WTC11 (cell line): ENCODE measurements at regions not wholly inside any gene's neighbourhood (a gene's known extent, or its start where the extent isn't known, plus 50 kb on each side); places are given as distances from the start of the nearest gene placed in this dataset.
A peak's percentile ranks its signal among the peaks of the same experiment; 100 is the strongest.

Experiments used
- ATAC-seq: fragments of 200-7000 bp; cut with Tn5 transposase; 2 replicates; pipeline ENCODE4 v1.10.0; 2021; ENCODE audit warnings: mild to moderate bottlenecking, moderate library complexity
- CTCF ChIA-PET: fragments of 300-600 bp; sonication (Branson Sonifier 250); formaldehyde crosslinking; loops from one replicate; lab custom pipeline; 2021; ENCODE audit warnings: antibody characterized with exemption; lab: Charles Lee
- POLR2A ChIA-PET: fragments of 350-600 bp; sonication (Branson Sonifier 250); formaldehyde crosslinking; loops from one replicate; lab custom pipeline; 2021; ENCODE audit warnings: antibody characterized with exemption; lab: Charles Lee
- DNase-seq: peaks from one replicate; pipeline ENCODE4 v3.0.0; 2021; ENCODE audit warnings: low spot score
- H3K27ac Mint-ChIP-seq: 2 replicates; pipeline ENCODE4 v1.8.0; 2021; ENCODE audit warnings: mixed read lengths
- H3K27me3 Mint-ChIP-seq: 2 replicates; pipeline ENCODE4 v1.8.0; 2021; ENCODE audit warnings: low read depth, mild to moderate bottlenecking, moderate library complexity, mixed read lengths
- H3K36me3 Mint-ChIP-seq: 2 replicates; pipeline ENCODE4 v1.8.0; 2021; ENCODE audit warnings: mixed read lengths
- H3K4me1 Mint-ChIP-seq: 2 replicates; pipeline ENCODE4 v1.8.0; 2022; ENCODE audit warnings: mixed read lengths
- H3K4me3 Mint-ChIP-seq: 2 replicates; pipeline ENCODE4 v1.8.0; 2021; ENCODE audit warnings: mild to moderate bottlenecking, moderate library complexity, mixed read lengths
- H3K9me3 Mint-ChIP-seq: 2 replicates; pipeline ENCODE4 v1.8.0; 2021; ENCODE audit warnings: mixed read lengths
- ATF1 ChIP-seq: sonication (generic); formaldehyde crosslinking; IDR thresholded peaks from 2 replicates; pipeline ENCODE4 v1.8.1; 2023; ENCODE audit warnings: mild to moderate bottlenecking, moderate library complexity, missing genetic modification reagents
- ELF4 ChIP-seq: sonication (generic); formaldehyde crosslinking; IDR thresholded peaks from 2 replicates; pipeline ENCODE4 v1.8.1; 2022; ENCODE audit warnings: low read depth, mild to moderate bottlenecking, moderate library complexity, missing genetic modification reagents
- ESRRA ChIP-seq: sonication (generic); formaldehyde crosslinking; IDR thresholded peaks from 2 replicates; pipeline ENCODE4 v1.8.1; 2022; ENCODE audit warnings: mild to moderate bottlenecking, missing genetic modification reagents, borderline replicate concordance
- FOXJ3 ChIP-seq: sonication (generic); formaldehyde crosslinking; IDR thresholded peaks from 2 replicates; pipeline ENCODE4 v1.9.0; 2021; ENCODE audit warnings: missing genetic modification reagents, mild to moderate bottlenecking, borderline replicate concordance
- GTF2I ChIP-seq: fragments of 250-450 bp; sonication (Bioruptor Pico); conservative IDR thresholded peaks from 2 replicates; pipeline ENCODE4 v1.4.0; 2021; ENCODE audit warnings: mild to moderate bottlenecking
- IRF2 ChIP-seq: sonication (generic); formaldehyde crosslinking; IDR thresholded peaks from 2 replicates; pipeline ENCODE4 v1.8.0; 2022; ENCODE audit warnings: low read depth, missing genetic modification reagents, borderline replicate concordance
- NFE2L1 ChIP-seq: sonication (generic); formaldehyde crosslinking; IDR thresholded peaks from 2 replicates; pipeline ENCODE4 v1.8.1; 2023; ENCODE audit warnings: missing genetic modification reagents
- NR1H2 ChIP-seq: sonication (generic); formaldehyde crosslinking; IDR thresholded peaks from 2 replicates; pipeline ENCODE4 v1.9.0; 2021; ENCODE audit warnings: mild to moderate bottlenecking, moderate library complexity, missing genetic modification reagents
- NR2C2 ChIP-seq: sonication (generic); formaldehyde crosslinking; IDR thresholded peaks from 2 replicates; pipeline ENCODE4 v1.8.0; 2022; ENCODE audit warnings: mild to moderate bottlenecking, missing genetic modification reagents
- PRRX2 ChIP-seq: fragments of 250-450 bp; sonication (Bioruptor Pico); IDR thresholded peaks from 2 replicates; pipeline ENCODE4 v1.8.0; 2021; ENCODE audit warnings: mild to moderate bottlenecking
- SP1 ChIP-seq: sonication (generic); formaldehyde crosslinking; conservative IDR thresholded peaks from 2 replicates; pipeline ENCODE4 v1.8.1; 2022; ENCODE audit warnings: missing genetic modification reagents
- TEAD1 ChIP-seq: sonication (generic); formaldehyde crosslinking; IDR thresholded peaks from 2 replicates; pipeline ENCODE4 v1.8.0; 2022; ENCODE audit warnings: mild to moderate bottlenecking, missing genetic modification reagents
- ZNF219 ChIP-seq: sonication (generic); formaldehyde crosslinking; IDR thresholded peaks from 2 replicates; pipeline ENCODE4 v1.8.0; 2023; ENCODE audit warnings: missing genetic modification reagents, mild to moderate bottlenecking, borderline replicate concordance
- ZNF232 ChIP-seq: sonication (generic); formaldehyde crosslinking; IDR thresholded peaks from 2 replicates; pipeline ENCODE4 v1.8.0; 2022; ENCODE audit warnings: mild to moderate bottlenecking, missing genetic modification reagents
- ZNF317 ChIP-seq: sonication (generic); formaldehyde crosslinking; IDR thresholded peaks from 2 replicates; pipeline ENCODE4 v1.8.1; 2023; ENCODE audit warnings: low read depth, mild to moderate bottlenecking, moderate library complexity, missing genetic modification reagents, borderline replicate concordance
- ZNF416 ChIP-seq: fragments of 250-450 bp; sonication (Bioruptor Pico); IDR thresholded peaks from 2 replicates; pipeline ENCODE4 v1.9.0; 2021; ENCODE audit warnings: mild to moderate bottlenecking, inconsistent platforms
- ZNF423 ChIP-seq: fragments of 250-450 bp; sonication (Bioruptor Pico); IDR thresholded peaks from 2 replicates; pipeline ENCODE4 v2.1.2; 2022; ENCODE audit warnings: mild to moderate bottlenecking, moderate library complexity
- ZNF671 ChIP-seq: fragments of 250-450 bp; sonication (Bioruptor Pico); IDR thresholded peaks from 2 replicates; pipeline ENCODE4 v1.8.0; 2021; ENCODE audit warnings: mild to moderate bottlenecking
- TF ChIP-seq, protein P1 (sequence below): fragments of 250-450 bp; sonication (Bioruptor Pico); IDR thresholded peaks from 2 replicates; pipeline ENCODE4 v1.9.0; 2021; ENCODE audit warnings: moderate library complexity, mild to moderate bottlenecking, inconsistent platforms, borderline replicate concordance
- TF ChIP-seq, protein P2 (sequence below): sonication (generic); formaldehyde crosslinking; conservative IDR thresholded peaks from 2 replicates; pipeline ENCODE4 v1.8.1; 2022; ENCODE audit warnings: mild to moderate bottlenecking, missing genetic modification reagents
- TF ChIP-seq, protein P3 (sequence below): sonication (generic); formaldehyde crosslinking; IDR thresholded peaks from 2 replicates; pipeline ENCODE4 v1.8.0; 2023; ENCODE audit warnings: missing genetic modification reagents, mild to moderate bottlenecking, borderline replicate concordance
- TF ChIP-seq, protein P4 (sequence below): sonication (generic); formaldehyde crosslinking; conservative IDR thresholded peaks from 2 replicates; pipeline ENCODE4 v1.8.1; 2023; ENCODE audit warnings: mild to moderate bottlenecking, low read depth, missing genetic modification reagents, moderate library complexity
- TF ChIP-seq, protein P5 (sequence below): sonication (generic); formaldehyde crosslinking; IDR thresholded peaks from 2 replicates; pipeline ENCODE4 v1.8.0; 2022; ENCODE audit warnings: mild to moderate bottlenecking, missing genetic modification reagents

DNA sequence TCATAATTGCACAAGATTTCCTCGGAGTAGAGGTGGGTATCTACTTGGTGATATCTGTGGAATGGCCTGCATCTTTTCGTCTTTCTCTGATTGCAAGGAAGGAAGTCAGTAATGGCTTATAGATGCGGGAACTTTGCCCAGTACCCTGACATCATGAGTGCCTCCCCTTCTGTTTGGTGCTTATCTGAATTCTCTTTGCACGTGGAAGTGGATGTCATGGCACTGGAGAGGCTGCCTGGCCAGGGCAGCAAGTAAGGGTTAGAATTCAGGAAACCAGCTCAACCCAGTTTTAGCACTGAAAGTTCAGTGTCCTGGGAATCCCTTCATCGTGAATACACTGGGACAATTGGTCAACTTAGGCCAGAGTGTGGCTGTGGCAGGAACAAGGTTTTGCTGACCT lies 83.5 kb upstream of the RAPGEF2 start:
- Mint-ChIP-seq H3K27ac (0 out of 2 replicates have a peak overlapping the region, but pooled peaks have one; percentile 3), H3K4me3 (no peak overlapping the region), H3K4me1 (peaks cover 71% of the 10 kb centered on the region), H3K27me3 (peaks cover 9% of the 10 kb centered on the region; the same call in 1 of the 2 replicates), H3K36me3 (no peaks in the 10 kb centered on the region), H3K9me3 (no peaks in the 10 kb centered on the region)
- CTCF ChIA-PET: interaction anchor here (0.6 kb wide), 1 partner anchor 264 kb away, joined by 4 read pairs; no protein-coding TSS in a partner anchor
- TF ChIP-seq ZNF317 (CRISPR knock-in tag) (no peak), ESRRA (CRISPR knock-in tag) (no peak), NR1H2 (CRISPR knock-in tag) (no peak), ZNF232 (CRISPR knock-in tag) (no peak), IRF2 (no peak), ZNF671 (CRISPR knock-in tag) (no peak), ATF1 (no peak), PRRX2 (CRISPR knock-in tag) (no peak), ZNF219 (CRISPR knock-in tag) (no peak), NR2C2 (CRISPR knock-in tag) (no peak), GTF2I (no peak), NFE2L1 (CRISPR knock-in tag) (no peak), ELF4 (CRISPR knock-in tag) (no peak)
- TF ChIP-seq, protein P1, sequence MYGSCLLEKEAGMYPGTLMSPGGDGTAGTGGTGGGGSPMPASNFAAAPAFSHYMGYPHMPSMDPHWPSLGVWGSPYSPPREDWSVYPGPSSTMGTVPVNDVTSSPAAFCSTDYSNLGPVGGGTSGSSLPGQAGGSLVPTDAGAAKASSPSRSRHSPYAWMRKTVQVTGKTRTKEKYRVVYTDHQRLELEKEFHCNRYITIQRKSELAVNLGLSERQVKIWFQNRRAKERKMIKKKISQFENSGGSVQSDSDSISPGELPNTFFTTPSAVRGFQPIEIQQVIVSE (CRISPR knock-in tag): no peak
- TF ChIP-seq, protein P2, sequence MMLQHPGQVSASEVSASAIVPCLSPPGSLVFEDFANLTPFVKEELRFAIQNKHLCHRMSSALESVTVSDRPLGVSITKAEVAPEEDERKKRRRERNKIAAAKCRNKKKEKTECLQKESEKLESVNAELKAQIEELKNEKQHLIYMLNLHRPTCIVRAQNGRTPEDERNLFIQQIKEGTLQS (CRISPR knock-in tag): no peak
- TF ChIP-seq, protein P3, sequence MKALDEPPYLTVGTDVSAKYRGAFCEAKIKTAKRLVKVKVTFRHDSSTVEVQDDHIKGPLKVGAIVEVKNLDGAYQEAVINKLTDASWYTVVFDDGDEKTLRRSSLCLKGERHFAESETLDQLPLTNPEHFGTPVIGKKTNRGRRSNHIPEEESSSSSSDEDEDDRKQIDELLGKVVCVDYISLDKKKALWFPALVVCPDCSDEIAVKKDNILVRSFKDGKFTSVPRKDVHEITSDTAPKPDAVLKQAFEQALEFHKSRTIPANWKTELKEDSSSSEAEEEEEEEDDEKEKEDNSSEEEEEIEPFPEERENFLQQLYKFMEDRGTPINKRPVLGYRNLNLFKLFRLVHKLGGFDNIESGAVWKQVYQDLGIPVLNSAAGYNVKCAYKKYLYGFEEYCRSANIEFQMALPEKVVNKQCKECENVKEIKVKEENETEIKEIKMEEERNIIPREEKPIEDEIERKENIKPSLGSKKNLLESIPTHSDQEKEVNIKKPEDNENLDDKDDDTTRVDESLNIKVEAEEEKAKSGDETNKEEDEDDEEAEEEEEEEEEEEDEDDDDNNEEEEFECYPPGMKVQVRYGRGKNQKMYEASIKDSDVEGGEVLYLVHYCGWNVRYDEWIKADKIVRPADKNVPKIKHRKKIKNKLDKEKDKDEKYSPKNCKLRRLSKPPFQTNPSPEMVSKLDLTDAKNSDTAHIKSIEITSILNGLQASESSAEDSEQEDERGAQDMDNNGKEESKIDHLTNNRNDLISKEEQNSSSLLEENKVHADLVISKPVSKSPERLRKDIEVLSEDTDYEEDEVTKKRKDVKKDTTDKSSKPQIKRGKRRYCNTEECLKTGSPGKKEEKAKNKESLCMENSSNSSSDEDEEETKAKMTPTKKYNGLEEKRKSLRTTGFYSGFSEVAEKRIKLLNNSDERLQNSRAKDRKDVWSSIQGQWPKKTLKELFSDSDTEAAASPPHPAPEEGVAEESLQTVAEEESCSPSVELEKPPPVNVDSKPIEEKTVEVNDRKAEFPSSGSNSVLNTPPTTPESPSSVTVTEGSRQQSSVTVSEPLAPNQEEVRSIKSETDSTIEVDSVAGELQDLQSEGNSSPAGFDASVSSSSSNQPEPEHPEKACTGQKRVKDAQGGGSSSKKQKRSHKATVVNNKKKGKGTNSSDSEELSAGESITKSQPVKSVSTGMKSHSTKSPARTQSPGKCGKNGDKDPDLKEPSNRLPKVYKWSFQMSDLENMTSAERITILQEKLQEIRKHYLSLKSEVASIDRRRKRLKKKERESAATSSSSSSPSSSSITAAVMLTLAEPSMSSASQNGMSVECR (CRISPR knock-in tag): no peak
- TF ChIP-seq, protein P4, sequence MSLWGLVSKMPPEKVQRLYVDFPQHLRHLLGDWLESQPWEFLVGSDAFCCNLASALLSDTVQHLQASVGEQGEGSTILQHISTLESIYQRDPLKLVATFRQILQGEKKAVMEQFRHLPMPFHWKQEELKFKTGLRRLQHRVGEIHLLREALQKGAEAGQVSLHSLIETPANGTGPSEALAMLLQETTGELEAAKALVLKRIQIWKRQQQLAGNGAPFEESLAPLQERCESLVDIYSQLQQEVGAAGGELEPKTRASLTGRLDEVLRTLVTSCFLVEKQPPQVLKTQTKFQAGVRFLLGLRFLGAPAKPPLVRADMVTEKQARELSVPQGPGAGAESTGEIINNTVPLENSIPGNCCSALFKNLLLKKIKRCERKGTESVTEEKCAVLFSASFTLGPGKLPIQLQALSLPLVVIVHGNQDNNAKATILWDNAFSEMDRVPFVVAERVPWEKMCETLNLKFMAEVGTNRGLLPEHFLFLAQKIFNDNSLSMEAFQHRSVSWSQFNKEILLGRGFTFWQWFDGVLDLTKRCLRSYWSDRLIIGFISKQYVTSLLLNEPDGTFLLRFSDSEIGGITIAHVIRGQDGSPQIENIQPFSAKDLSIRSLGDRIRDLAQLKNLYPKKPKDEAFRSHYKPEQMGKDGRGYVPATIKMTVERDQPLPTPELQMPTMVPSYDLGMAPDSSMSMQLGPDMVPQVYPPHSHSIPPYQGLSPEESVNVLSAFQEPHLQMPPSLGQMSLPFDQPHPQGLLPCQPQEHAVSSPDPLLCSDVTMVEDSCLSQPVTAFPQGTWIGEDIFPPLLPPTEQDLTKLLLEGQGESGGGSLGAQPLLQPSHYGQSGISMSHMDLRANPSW (CRISPR knock-in tag): no peak
- POLR2A ChIA-PET: no interaction called here
- no peak for DNase-seq
- no peak for ATAC-seq

DNA sequence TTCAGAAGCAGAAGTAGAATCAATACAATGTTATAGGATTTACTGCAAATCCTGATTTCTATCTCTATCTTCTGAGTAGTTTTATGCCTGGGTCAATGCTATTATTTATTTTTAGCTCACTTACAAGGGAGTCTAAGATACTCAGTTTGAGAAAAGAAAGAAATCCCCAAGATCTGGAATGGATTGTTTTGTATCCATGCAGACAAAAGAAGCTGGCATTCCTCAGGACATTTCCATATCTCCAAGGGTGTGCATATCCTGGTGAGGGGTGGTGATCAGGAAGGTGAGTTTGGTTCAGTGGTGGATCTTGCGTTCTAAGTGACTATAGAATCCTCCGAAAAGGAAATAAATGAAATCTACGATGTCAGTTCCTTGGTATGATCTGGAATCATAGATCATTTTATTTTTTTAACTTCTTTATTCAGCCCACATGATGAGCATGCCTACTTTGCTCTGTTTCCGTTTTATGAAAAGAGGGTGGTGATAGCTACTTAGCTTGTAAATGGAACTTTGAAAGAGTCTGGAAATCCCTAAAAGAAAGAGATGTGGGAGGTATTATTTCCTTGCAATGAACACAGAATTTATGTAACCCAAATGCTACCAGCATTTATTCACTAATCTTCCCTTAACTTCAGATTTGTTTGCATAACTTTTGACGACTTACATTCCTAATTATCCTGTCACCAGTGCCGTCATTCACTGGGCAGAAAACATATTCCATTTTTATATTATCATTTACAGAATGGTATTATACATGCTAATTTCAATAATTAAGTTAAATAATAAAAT lies 81.1 kb upstream of the RAPGEF2 start:
- H3K9me3 Mint-ChIP-seq: no peaks in the 10 kb centered on the region
- POLR2A ChIA-PET: no interaction called here
- peak; percentile 78 for ATAC-seq
- H3K36me3 Mint-ChIP-seq: no peaks in the 10 kb centered on the region
- peaks cover 9% of the 10 kb centered on the region; the same call in 1 of the 2 replicates for H3K27me3 Mint-ChIP-seq
- DNase-seq: no peak
- CTCF ChIA-PET: interaction anchor here (0.9 to 1.3 kb wide), 7 partner anchors 24 to 181 kb away, joined by 3 to 5 read pairs (median 3); no protein-coding TSS in a partner anchor
- peak overlapping the region; percentile 87 for H3K27ac Mint-ChIP-seq
- peaks cover 70% of the 10 kb centered on the region for H3K4me1 Mint-ChIP-seq
- peak overlapping the region; percentile 18 for H3K4me3 Mint-ChIP-seq
- TF ChIP-seq, protein P5, sequence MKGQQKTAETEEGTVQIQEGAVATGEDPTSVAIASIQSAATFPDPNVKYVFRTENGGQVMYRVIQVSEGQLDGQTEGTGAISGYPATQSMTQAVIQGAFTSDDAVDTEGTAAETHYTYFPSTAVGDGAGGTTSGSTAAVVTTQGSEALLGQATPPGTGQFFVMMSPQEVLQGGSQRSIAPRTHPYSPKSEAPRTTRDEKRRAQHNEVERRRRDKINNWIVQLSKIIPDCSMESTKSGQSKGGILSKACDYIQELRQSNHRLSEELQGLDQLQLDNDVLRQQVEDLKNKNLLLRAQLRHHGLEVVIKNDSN (CRISPR knock-in tag): no peak
- TF ChIP-seq FOXJ3 (CRISPR knock-in tag) (no peak), TEAD1 (CRISPR knock-in tag) (peak; percentile 81; the same call in 1 of the 2 replicates), SP1 (peak; percentile 31; the same call in 1 of the 2 replicates), ZNF423 (CRISPR knock-in tag) (peak; percentile 64; the same call in 1 of the 2 replicates), ZNF416 (CRISPR knock-in tag) (no peak)
